Activated CD4-positive, CD25-positive, alpha-beta regulatory T cell treated with anti-CD3 and anti-CD28 coated beads, Interleukin-2, amount 50 U/mL, for 72 hours (primary cell): ENCODE measurements at regions not wholly inside any gene's neighbourhood (a gene's known extent, or its start where the extent isn't known, plus 50 kb on each side); places are given as distances from the start of the nearest gene placed in this dataset.
"Not testable (repeated sequence)": the region's sequence is repeated elsewhere in the genome, so short reads cannot be mapped to it uniquely, and the experiment has no call there.

Source experiments
- DNase-seq: peaks from one replicate; pipeline ENCODE4 v3.0.0; 2021

- no peak for DNase-seq
Measured at GRCh38 chr14:29982171-29982570, 54.5 kb upstream of the PRKD1 start.

GRCh38 chr14:29982993-29983392 is 55.3 kb upstream of the PRKD1 start:
- no peak for DNase-seq

GRCh38 chr14:29990344-29990857 is 62.8 kb upstream of the PRKD1 start:
- DNase-seq = not testable (repeated sequence)

GRCh38 chr14:29990993-29991392 is 63.3 kb upstream of the PRKD1 start:
- DNase-seq = no peak

- no peak for DNase-seq
Measured at GRCh38 chr14:29993143-29993542, 65.5 kb upstream of the PRKD1 start.

- DNase-seq = no peak
Measured at GRCh38 chr14:29999013-29999539, 71.4 kb upstream of the PRKD1 start.

- DNase-seq = no peak
Measured at GRCh38 chr14:30002859-30003258, 75.2 kb upstream of the PRKD1 start.

- no peak for DNase-seq
Measured at GRCh38 chr14:30005114-30005808, 77.6 kb upstream of the PRKD1 start.

GRCh38 chr14:30006695-30007094 is 79.0 kb upstream of the PRKD1 start:
- no peak for DNase-seq

GRCh38 chr14:30015489-30015888 is 87.8 kb upstream of the PRKD1 start:
- DNase-seq = no peak

GRCh38 chr14:30016002-30016401 is 88.4 kb upstream of the PRKD1 start:
- no peak for DNase-seq

GRCh38 chr14:30017370-30017993 is 89.8 kb upstream of the PRKD1 start:
- DNase-seq = no peak

- no peak for DNase-seq
Measured at GRCh38 chr14:30020271-30020670, 92.6 kb upstream of the PRKD1 start.

- DNase-seq = no peak
Measured at GRCh38 chr14:30020687-30021086, 93.0 kb upstream of the PRKD1 start.

- DNase-seq = not testable (repeated sequence)
Measured at GRCh38 chr14:30023350-30023749, 95.7 kb upstream of the PRKD1 start.

- DNase-seq = no peak
Measured at GRCh38 chr14:30034152-30034551, 106.5 kb upstream of the PRKD1 start.

- no peak for DNase-seq
Measured at GRCh38 chr14:30035361-30035760, 107.7 kb upstream of the PRKD1 start.

- DNase-seq = no peak
Measured at GRCh38 chr14:30045720-30046119, 118.1 kb upstream of the PRKD1 start.

GRCh38 chr14:30053103-30053502 is 125.5 kb upstream of the PRKD1 start:
- DNase-seq = no peak

- no peak for DNase-seq
Measured at GRCh38 chr14:30054201-30054600, 126.6 kb upstream of the PRKD1 start.

- DNase-seq = no peak
Measured at GRCh38 chr14:30058401-30058800, 130.8 kb upstream of the PRKD1 start.

GRCh38 chr14:30063746-30064145 is 136.1 kb upstream of the PRKD1 start:
- DNase-seq = no peak

GRCh38 chr14:30064454-30064853 is 136.8 kb upstream of the PRKD1 start:
- DNase-seq = no peak

- DNase-seq = no peak
Measured at GRCh38 chr14:30069536-30069935, 141.9 kb upstream of the PRKD1 start.
